Brain microvascular endothelial cell (primary cell): ENCODE measurements at regions not wholly inside any gene's neighbourhood (a gene's known extent, or its start where the extent isn't known, plus 50 kb on each side); places are given as distances from the start of the nearest gene placed in this dataset.
A peak's percentile ranks its signal among the peaks of the same experiment; 100 is the strongest.

ENCODE experiments used
- DNase-seq: peaks from one replicate; pipeline ENCODE4 v3.0.0-alpha.2; 2020
- H3K27ac ChIP-seq: fragments of 250-450 bp; sonication (Bioruptor Pico); 2 replicates; pipeline ENCODE4 v1.5.1; 2020; ENCODE audit warnings: mild to moderate bottlenecking, moderate library complexity
- H3K27me3 ChIP-seq: fragments of 250-450 bp; sonication (Bioruptor Pico); replicated peaks from 2 replicates; pipeline ENCODE4 v1.5.1; 2020; ENCODE audit warnings: mild to moderate bottlenecking
- H3K36me3 ChIP-seq: fragments of 250-450 bp; sonication (Bioruptor Pico); replicated peaks from 2 replicates; pipeline ENCODE4 v1.5.1; 2020; ENCODE audit warnings: mild to moderate bottlenecking
- H3K4me3 ChIP-seq: 2 replicates; pipeline ENCODE4 v1.5.1; 2011; ENCODE audit warnings: low read depth, mild to moderate bottlenecking, control low read depth, low read length, moderate library complexity
- in situ Hi-C: cut with HindIII; loops from 2 replicates; pipeline ENCODE4 v1.10.0; 2017; ENCODE audit warnings: low sequenced_read_pairs, low pct_ligation_motif_present
- TF ChIP-seq, protein P1 (sequence below): IDR thresholded peaks from 2 replicates; pipeline ENCODE4 v1.5.1; 2011; ENCODE audit warnings: low read depth, mild to moderate bottlenecking, moderate library complexity, low read length, control low read depth, inconsistent platforms; ENCODE audit errors: missing control alignments

DNA sequence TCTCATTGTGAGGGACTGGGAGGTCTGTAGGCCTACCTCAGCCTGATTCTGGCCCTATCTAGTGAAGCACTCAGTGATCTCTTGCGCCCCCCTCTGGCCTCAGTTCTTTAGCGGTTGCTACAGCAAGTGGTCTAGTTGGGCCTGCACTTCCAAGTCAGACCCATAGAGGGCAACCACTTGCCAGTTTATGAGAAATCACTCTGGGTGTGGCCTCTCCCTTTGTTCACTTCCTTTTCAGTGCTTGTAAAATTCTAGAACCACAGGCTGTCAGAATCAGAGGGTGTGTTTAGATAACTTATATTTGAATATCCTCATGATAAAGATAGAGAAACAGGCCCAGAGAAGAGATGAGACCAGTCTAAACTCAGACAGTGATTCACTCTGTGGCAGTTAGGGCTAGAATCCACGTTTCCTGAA is 60.9 kb upstream of the LAS1L start:
- TF ChIP-seq, protein P1, sequence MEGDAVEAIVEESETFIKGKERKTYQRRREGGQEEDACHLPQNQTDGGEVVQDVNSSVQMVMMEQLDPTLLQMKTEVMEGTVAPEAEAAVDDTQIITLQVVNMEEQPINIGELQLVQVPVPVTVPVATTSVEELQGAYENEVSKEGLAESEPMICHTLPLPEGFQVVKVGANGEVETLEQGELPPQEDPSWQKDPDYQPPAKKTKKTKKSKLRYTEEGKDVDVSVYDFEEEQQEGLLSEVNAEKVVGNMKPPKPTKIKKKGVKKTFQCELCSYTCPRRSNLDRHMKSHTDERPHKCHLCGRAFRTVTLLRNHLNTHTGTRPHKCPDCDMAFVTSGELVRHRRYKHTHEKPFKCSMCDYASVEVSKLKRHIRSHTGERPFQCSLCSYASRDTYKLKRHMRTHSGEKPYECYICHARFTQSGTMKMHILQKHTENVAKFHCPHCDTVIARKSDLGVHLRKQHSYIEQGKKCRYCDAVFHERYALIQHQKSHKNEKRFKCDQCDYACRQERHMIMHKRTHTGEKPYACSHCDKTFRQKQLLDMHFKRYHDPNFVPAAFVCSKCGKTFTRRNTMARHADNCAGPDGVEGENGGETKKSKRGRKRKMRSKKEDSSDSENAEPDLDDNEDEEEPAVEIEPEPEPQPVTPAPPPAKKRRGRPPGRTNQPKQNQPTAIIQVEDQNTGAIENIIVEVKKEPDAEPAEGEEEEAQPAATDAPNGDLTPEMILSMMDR: peak; percentile 99
- Histone ChIP-seq H3K27me3 (no peaks in the 10 kb centered on the region), H3K27ac (peak overlapping the region; percentile 76), H3K4me3 (no peak overlapping the region), H3K36me3 (no peaks in the 10 kb centered on the region)
- in situ Hi-C loops: no loop called here
- peak; percentile 95 for DNase-seq

DNA sequence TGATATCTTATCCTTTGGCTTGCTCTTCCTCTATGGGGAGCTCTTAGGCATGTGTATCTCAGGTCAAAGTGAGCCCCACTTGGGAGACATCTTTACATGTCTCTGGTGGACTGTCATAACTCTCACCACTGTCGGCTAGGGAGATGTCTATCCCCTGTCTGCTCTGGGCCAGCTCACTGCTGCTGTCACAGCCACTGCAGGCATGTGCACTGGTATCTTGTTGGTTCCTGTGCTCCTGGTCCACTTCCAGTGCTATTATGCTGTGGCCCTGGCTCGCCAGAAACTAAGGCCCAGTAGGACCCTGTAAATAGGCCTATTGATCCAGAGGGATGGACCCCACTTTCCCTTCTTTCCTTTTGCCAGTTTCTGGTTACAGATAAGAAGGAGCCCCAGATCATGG is 56.6 kb upstream of the LAS1L start:
- H3K36me3 ChIP-seq: no peaks in the 10 kb centered on the region
- H3K27me3 ChIP-seq: no peaks in the 10 kb centered on the region
- no peak overlapping the region for H3K27ac ChIP-seq
- H3K4me3 ChIP-seq: no peak overlapping the region
- TF ChIP-seq, protein P1: no peak
- DNase-seq: no peak
- in situ Hi-C loops: no loop called here

DNA sequence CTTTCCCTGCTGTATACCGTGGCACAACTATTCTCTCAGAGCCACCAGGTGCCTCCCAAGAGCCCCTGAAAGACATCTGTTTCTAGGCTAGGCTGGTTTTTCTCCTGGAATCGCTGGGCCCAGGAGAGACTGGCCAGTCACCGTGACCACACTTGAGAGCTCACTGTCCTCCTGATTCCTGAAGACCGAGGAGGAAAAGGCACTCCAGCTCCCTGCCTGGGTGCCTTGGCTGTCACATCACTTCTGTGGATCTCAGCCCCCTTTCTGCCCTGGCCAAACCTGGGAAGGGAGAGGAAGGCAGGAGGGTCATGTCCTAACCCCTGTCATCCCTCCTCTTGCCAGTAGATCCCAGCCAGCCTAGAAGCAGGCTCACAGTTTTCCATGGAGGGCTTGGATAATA is 54.7 kb upstream of the LAS1L start:
- Histone ChIP-seq H3K4me3 (no peak overlapping the region), H3K27me3 (no peaks in the 10 kb centered on the region), H3K36me3 (no peaks in the 10 kb centered on the region), H3K27ac (no peak overlapping the region)
- in situ Hi-C loops: no loop called here
- TF ChIP-seq, protein P1: no peak
- no peak for DNase-seq

DNA sequence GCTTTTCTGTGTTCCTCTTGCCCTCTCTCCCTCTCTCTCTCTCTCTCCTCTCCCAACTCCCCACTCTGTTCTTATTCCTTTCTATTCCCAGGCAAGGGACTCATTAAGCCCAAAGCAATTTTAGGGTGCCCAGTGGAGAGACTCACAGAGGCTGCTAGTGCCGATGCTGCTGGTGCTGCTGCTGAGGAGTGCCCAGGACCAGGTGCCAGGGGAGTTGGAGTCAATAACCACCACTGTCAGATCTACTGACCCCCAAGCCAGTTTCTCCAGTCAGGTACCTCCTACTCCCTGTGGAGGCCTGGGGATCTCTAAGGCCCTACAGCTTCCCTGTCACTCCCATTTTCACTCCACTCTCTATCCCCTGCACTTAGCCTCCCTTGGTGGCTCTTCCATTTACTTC is 54.2 kb upstream of the LAS1L start:
- Histone ChIP-seq H3K4me3 (no peak overlapping the region), H3K27me3 (no peaks in the 10 kb centered on the region), H3K27ac (no peak overlapping the region), H3K36me3 (no peaks in the 10 kb centered on the region)
- no peak for DNase-seq
- TF ChIP-seq, protein P1: no peak
- in situ Hi-C loops: no loop called here

DNA sequence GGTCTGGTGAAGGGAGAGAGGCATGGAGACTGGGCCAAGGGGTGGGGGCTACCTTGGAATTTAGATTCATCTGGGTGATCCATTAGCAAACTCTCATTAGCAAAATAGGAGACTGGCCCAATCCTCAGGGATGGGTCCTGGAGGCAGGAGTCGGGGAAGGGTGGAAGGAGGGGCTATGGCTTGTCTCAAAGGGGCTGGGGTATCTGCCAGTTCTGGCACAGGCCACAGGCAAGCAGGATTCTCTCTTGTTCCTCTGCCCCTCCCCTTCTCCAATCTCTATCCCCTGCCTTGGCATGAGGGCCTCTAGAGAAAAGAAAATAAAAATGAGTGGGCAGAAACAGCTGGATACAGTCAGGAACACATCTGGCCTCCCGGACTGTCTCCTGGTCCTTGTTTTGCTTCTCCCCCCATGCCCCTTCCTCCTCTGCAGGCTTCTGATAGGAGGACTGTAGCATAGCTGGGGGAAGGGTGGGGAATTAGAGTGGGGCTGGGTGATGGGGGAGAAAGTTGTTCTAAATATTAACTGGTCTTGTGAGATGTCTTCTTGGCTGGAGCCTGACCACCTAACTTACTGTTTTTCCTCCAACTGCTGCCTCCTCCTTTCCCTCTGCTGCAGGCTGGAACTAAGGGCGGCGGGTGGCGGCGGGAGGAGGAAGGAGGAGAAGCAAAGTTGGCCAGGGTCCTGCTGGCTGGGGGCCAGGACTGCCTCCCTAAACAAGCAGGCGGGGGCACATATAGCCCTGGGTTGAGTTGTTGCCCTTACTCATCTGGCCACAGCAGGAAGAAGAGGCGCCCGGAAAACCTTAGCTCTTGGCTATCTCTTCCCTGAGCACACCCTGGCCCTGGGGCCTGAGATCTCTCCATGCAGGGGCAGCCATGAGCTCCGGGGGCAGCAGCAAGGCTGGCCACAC is 53.3 kb upstream of the LAS1L start:
- in situ Hi-C loops: no loop called here
- TF ChIP-seq, protein P1: no peak
- Histone ChIP-seq H3K27ac (no peak overlapping the region), H3K27me3 (no peaks in the 10 kb centered on the region), H3K36me3 (no peaks in the 10 kb centered on the region), H3K4me3 (no peak overlapping the region)
- DNase-seq: peak; percentile 30
